ENCODE measurements at regions not wholly inside any gene's neighbourhood (a gene's known extent, or its start where the extent isn't known, plus 50 kb on each side); places are given as distances from the start of the nearest gene placed in this dataset.

DNA sequence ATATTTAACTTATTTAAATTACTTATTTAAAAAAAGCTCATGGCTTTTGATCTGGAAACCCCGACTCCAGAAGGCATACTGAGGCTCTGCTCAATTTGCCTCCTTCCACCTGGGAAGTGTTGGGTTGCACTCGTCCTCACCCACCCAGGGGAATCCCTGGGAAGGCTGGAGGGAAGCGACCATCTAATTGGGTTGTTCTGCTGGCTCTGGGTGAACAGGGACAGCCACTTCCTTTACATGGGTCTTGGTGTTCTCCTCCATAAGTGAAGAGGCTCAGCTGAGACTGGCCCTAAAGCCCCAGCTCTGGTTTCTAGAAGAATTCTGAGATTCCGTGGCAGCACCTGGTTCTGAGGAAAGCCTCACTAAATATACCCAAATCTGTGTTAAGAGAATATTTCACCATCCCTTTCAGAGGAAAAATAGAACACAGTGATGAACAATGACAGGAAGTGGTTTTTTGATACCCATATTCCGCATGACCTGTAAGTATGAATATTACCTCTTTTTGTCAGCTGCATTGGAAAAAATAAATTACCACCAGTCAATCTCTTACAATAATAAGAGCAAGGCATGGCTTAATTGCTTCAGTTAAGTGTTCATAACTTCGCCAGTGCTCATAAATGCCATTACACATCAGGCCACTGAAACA lies 131.1 kb upstream of the SHH start:
- TF ChIP-seq CTCF (conservative IDR thresholded peaks at IDR 0.05 in 1 of 2, IDR thresholded peaks at IDR 0.05 in 1 of 2; ENCODE audit: extremely low read depth in 1 of 2, insufficient read depth in 1 of 2, low read depth in 1 of 2, low read length in 2 of 2) (no peak), EZH2 (IDR thresholded peaks at IDR 0.05; ENCODE audit: borderline replicate concordance, low read length) (no peak)

Measured in mammary epithelial cell (primary cell).